ENCODE measurements at regions not wholly inside any gene's neighbourhood (a gene's known extent, or its start where the extent isn't known, plus 50 kb on each side); places are given as distances from the start of the nearest gene placed in this dataset.

DNA sequence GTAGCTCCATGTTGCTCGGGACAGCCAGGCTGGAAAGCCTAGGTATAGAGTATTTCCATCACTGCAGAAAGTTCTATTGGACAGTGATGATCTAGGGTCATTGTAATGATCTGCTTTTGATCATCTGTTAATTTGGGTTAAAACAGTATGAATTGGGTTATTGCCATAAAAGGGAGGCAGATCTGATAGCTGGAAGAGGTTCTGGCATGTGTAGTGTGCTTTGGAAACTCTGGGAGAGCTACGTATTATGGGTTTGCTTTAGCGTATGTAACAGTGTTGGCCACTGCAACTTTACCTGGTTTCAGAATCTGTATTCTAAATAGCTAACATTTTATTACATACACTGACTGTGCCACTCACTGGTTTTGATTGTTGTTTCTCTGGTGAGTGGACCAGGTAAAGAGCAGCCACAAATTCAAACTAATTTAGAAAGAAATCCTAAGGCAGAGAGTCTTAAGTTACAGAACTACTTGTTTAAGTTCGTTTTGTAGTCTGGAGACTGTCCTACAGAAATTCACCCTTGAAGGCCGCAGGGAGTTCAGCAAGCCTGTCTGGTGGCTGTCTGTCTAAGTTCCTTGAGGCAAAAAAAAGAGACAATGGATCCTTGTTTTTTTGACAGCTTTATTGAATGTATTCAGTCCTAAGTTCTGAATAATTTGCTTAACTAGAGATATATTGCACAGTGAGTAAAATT lies 300.3 kb downstream of the PRL start:
- no peaks in the 10 kb centered on the region for H3K36me3 ChIP-seq (ENCODE audit: control insufficient read depth in 2 of 2, extremely low read depth in 1 of 2, insufficient read depth in 2 of 2, low read length in 2 of 2)
- H3K9me1 ChIP-seq (ENCODE audit: control insufficient read depth, extremely low read depth, insufficient read depth, low read length) = no peaks in the 10 kb centered on the region
- no peak for TF ChIP-seq EZH2 (IDR thresholded peaks at IDR 0.05; ENCODE audit: low read length)
- no peak for TF ChIP-seq CTCF (optimal IDR thresholded peaks at IDR 0.05 in 1 of 3, IDR thresholded peaks at IDR 0.05 in 1 of 3, conservative IDR thresholded peaks at IDR 0.05 in 1 of 3; ENCODE audit: extremely low read depth in 1 of 3, insufficient read depth in 2 of 3, low read length in 3 of 3)
- no peaks in the 10 kb centered on the region for H3K79me2 ChIP-seq (ENCODE audit: control insufficient read depth, insufficient read depth, low read length)
- no peak overlapping the region for H3K27ac ChIP-seq (ENCODE audit: control insufficient read depth, insufficient read depth, low read length)
- DNase-seq (ENCODE audit: low read depth, low spot score) (no peak), FAIRE-seq (peak; percentile 62)
- H3K9me3 ChIP-seq (ENCODE audit: control insufficient read depth, low read depth, low read length) = no peaks in the 10 kb centered on the region
- no peaks in the 10 kb centered on the region for H4K20me1 ChIP-seq (ENCODE audit: control insufficient read depth, extremely low read depth, insufficient read depth, low read length)
- H3K9ac ChIP-seq (ENCODE audit: control insufficient read depth, extremely low read depth, insufficient read depth, low read length) = no peak overlapping the region
- dilution Hi-C loops (cut with MboI; ENCODE audit: extremely low pct_ligation_motif_present, low sequenced_read_pairs) = no loop called here
- no peaks in the 10 kb centered on the region for H3K27me3 ChIP-seq (ENCODE audit: control insufficient read depth, extremely low read depth, insufficient read depth, low read length)
- H2AFZ ChIP-seq (ENCODE audit: control insufficient read depth, low read length) = peak overlapping the region; percentile 46
- peaks cover 9% of the 10 kb centered on the region for H3K4me1 ChIP-seq (ENCODE audit: control insufficient read depth, extremely low read depth, insufficient read depth, low read length)
- H3K4me2 ChIP-seq (ENCODE audit: control insufficient read depth, extremely low read depth, insufficient read depth, low read depth, low read length) = no peak overlapping the region
- H3K4me3 ChIP-seq (ENCODE audit: control insufficient read depth in 2 of 3, extremely low read depth in 1 of 3, insufficient read depth in 2 of 3, low read depth in 1 of 3, low read length in 3 of 3) = no peak overlapping the region

DNA sequence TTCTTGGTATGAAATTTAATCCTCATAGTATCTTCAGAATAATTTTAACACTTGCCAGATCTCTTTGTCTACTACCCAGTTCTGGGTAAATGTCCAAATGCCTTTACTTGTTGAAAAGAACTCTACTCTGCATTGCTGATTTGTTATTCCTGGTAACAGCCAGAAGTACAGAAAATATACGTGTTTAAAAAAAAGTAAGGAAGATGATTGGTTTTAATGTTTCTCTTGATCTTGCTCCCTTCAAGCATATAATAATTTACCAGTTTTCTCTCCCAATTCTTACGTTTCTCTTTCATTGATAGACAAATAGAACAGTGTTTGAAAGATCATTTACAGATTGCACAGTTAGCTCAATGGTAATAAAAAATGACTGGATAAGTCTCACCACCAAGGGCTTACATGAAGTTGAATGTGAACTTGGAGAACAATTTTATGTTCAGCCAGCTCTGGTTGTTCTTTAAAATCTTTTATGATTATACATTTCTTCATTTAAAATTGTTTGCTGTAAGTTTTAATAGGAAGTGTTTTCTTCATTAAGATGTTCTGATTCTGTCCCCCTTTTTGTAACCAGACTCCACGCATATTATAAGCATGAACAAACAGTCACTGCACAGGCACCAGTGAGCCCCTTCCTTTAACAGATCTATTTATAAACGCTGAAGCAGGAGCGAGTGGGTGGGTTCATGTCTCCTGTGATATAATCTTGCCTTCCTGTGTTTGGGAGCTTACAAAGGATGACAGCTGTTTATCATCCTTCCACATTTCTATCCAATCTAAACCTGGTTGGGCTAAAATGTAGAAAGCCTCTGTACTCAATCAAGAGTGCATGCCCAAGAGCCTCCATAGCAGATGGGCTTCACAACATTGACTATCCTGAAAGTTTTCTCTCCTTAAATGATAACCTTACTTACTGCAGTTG lies 299.5 kb downstream of the PRL start:
- no peaks in the 10 kb centered on the region for H3K27me3 ChIP-seq (ENCODE audit: control insufficient read depth, extremely low read depth, insufficient read depth, low read length)

More for the DNA sequence above, 299.5 kb downstream of the PRL start:
- no peaks in the 10 kb centered on the region for H3K9me1 ChIP-seq (ENCODE audit: control insufficient read depth, extremely low read depth, insufficient read depth, low read length)
- no peak overlapping the region for H3K27ac ChIP-seq (ENCODE audit: control insufficient read depth, insufficient read depth, low read length)
- H3K9me3 ChIP-seq (ENCODE audit: control insufficient read depth, low read depth, low read length) = no peaks in the 10 kb centered on the region
- FAIRE-seq = no peak
- peaks cover 4% of the 10 kb centered on the region for H3K4me1 ChIP-seq (ENCODE audit: control insufficient read depth, extremely low read depth, insufficient read depth, low read length)
- H3K4me3 ChIP-seq (ENCODE audit: control insufficient read depth in 2 of 3, extremely low read depth in 1 of 3, insufficient read depth in 2 of 3, low read depth in 1 of 3, low read length in 3 of 3) = no peak overlapping the region
- no peak overlapping the region for H3K9ac ChIP-seq (ENCODE audit: control insufficient read depth, extremely low read depth, insufficient read depth, low read length)
- H2AFZ ChIP-seq (ENCODE audit: control insufficient read depth, low read length) = peak overlapping the region; percentile 46
- no peaks in the 10 kb centered on the region for H4K20me1 ChIP-seq (ENCODE audit: control insufficient read depth, extremely low read depth, insufficient read depth, low read length)
- dilution Hi-C loops (cut with MboI; ENCODE audit: extremely low pct_ligation_motif_present, low sequenced_read_pairs) = no loop called here
- TF ChIP-seq CTCF (optimal IDR thresholded peaks at IDR 0.05 in 1 of 3, IDR thresholded peaks at IDR 0.05 in 1 of 3, conservative IDR thresholded peaks at IDR 0.05 in 1 of 3; ENCODE audit: extremely low read depth in 1 of 3, insufficient read depth in 2 of 3, low read length in 3 of 3) (no peak), EZH2 (IDR thresholded peaks at IDR 0.05; ENCODE audit: low read length) (no peak)
- no peak for DNase-seq (ENCODE audit: low read depth, low spot score)
- H3K36me3 ChIP-seq (ENCODE audit: control insufficient read depth in 2 of 2, extremely low read depth in 1 of 2, insufficient read depth in 2 of 2, low read length in 2 of 2) = no peaks in the 10 kb centered on the region
- H3K4me2 ChIP-seq (ENCODE audit: control insufficient read depth, extremely low read depth, insufficient read depth, low read depth, low read length) = no peak overlapping the region
- no peaks in the 10 kb centered on the region for H3K79me2 ChIP-seq (ENCODE audit: control insufficient read depth, insufficient read depth, low read length)

Measured in keratinocyte (primary cell).